PC-3 (cell line): ENCODE measurements at regions not wholly inside any gene's neighbourhood (a gene's known extent, or its start where the extent isn't known, plus 50 kb on each side); places are given as distances from the start of the nearest gene placed in this dataset.

Experiments used
- ATAC-seq: fragments of 200-7000 bp; cut with Tn5 transposase; 2 replicates; pipeline ENCODE4 v1.9.1; 2020; ENCODE audit warnings: mild to moderate bottlenecking, moderate library complexity
- BruUV-seq: library from RNA; stranded (reverse); fragments of 400-500 nt; replicated peaks from 2 replicates; lab custom pipeline; 2021; lab: Mats Ljungman, UMichigan
- CTCF ChIA-PET: fragments of 300-600 bp; sonication (Branson Sonifier 250); formaldehyde crosslinking; loops from one replicate; lab custom pipeline; 2022; ENCODE audit warnings: antibody characterized with exemption; lab: Charles Lee
- POLR2A ChIA-PET: fragments of 300-600 bp; sonication (Branson Sonifier 250); formaldehyde crosslinking; loops from one replicate; lab custom pipeline; 2022; ENCODE audit warnings: antibody characterized with exemption; ENCODE audit not compliant: unreplicated experiment; lab: Charles Lee
- DNase-seq: peaks from one replicate; pipeline ENCODE4 v3.0.0-alpha.2; 2015
- H2AFZ ChIP-seq: fragments of 300-600 bp; sonication (generic); 2 replicates; pipeline ENCODE4 v1.6.0; 2016; ENCODE audit warnings: antibody characterized with exemption, low read length
- H3F3A ChIP-seq: fragments of 300-600 bp; sonication (generic); one replicate; pipeline ENCODE4 v1.6.0; 2017; ENCODE audit warnings: antibody characterized with exemption, low read length, control low read depth, mild to moderate bottlenecking; ENCODE audit not compliant: unreplicated experiment
- H3K27ac ChIP-seq: fragments of 300-600 bp; sonication (generic); 2 replicates; pipeline ENCODE4 v1.5.1; 2016; ENCODE audit warnings: mild to moderate bottlenecking, low read length
- H3K27me3 ChIP-seq: fragments of 300-600 bp; sonication (generic); 2 replicates; pipeline ENCODE4 v1.6.1; 2016; ENCODE audit warnings: low read length, mixed read lengths
- H3K36me3 ChIP-seq: fragments of 300-600 bp; sonication (generic); 2 replicates; pipeline ENCODE4 v1.6.1; 2016; ENCODE audit warnings: low read depth, mixed run types, low read length, mixed read lengths
- H3K4me1 ChIP-seq: fragments of 300-600 bp; sonication (generic); 2 replicates; pipeline ENCODE4 v1.5.1; 2016; ENCODE audit warnings: low read length; ENCODE audit not compliant: insufficient read depth
- H3K4me2 ChIP-seq: fragments of 300-600 bp; sonication (generic); 2 replicates; pipeline ENCODE4 v1.6.0; 2016; ENCODE audit warnings: low read length
- H3K4me3 ChIP-seq: fragments of 300-600 bp; sonication (generic); 2 replicates; pipeline ENCODE4 v1.5.1; 2016; ENCODE audit warnings: mild to moderate bottlenecking, low read length, mixed read lengths
- H3K79me2 ChIP-seq: fragments of 300-600 bp; sonication (generic); 2 replicates; pipeline ENCODE4 v1.6.1; 2017; ENCODE audit warnings: low read length, mixed read lengths
- H3K9ac ChIP-seq: fragments of 300-600 bp; sonication (generic); 2 replicates; pipeline ENCODE4 v1.6.0; 2016; ENCODE audit warnings: mild to moderate bottlenecking, low read length
- H3K9me2 ChIP-seq: fragments of 300-600 bp; sonication (generic); replicated peaks from 2 replicates; pipeline ENCODE4 v1.6.1; 2016; ENCODE audit warnings: mixed run types, low read length, mixed read lengths
- H3K9me3 ChIP-seq: fragments of 300-600 bp; sonication (generic); 2 replicates; pipeline ENCODE4 v1.6.1; 2016; ENCODE audit warnings: low read length, mixed read lengths
- H4K20me1 ChIP-seq: fragments of 300-600 bp; sonication (generic); 2 replicates; pipeline ENCODE4 v1.6.1; 2016; ENCODE audit warnings: low read length, mixed read lengths
- CTCF ChIP-seq: fragments of 300-600 bp; sonication (generic); conservative IDR thresholded peaks from 2 replicates; pipeline ENCODE4 v1.5.1; 2017; ENCODE audit warnings: antibody characterized with exemption, low read depth, mild to moderate bottlenecking, low read length
- EZH2 ChIP-seq: fragments of 300-600 bp; sonication (generic); IDR thresholded peaks from one replicate; pipeline ENCODE4 v1.6.1; 2017; ENCODE audit warnings: antibody characterized with exemption, mild to moderate bottlenecking, low read length; ENCODE audit not compliant: unreplicated experiment
- EZH2phosphoT487 ChIP-seq: fragments of 300-600 bp; sonication (generic); IDR thresholded peaks from 2 replicates; pipeline ENCODE4 v1.6.1; 2018; ENCODE audit warnings: mild to moderate bottlenecking, antibody characterized with exemption, low read length, borderline replicate concordance
- intact Hi-C: fragments of 100-400 bp; cut with micrococcal nuclease; formaldehyde crosslinking; loops from 2 replicates; pipeline ENCODE4 v1.9.0; 2023

DNA sequence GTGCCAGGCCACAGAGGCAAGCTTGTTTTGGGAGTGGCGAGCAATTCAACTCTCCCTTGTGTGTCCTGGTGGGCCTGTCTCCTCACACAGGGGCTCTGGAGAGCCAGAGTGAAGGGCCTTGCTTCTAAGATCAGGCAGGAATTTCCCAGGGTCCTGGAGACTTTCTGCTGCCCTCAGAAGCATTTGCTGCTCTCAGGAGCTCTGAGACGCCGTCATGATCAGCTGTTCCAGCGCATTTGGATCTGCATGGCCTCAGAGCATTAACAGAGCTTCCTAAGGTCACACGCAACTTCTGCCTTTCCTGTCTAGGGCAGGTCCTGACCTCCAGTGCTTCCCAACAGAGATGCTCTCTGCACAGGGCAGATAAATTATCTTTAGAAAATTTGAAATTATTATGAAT is 52.2 kb upstream of the C10orf90 start:
- Histone ChIP-seq H3K27me3 (peaks cover 8% of the 10 kb centered on the region), H3K4me1 (no peaks in the 10 kb centered on the region), H3F3A (no peaks in the 10 kb centered on the region), H2AFZ (no peak overlapping the region), H4K20me1 (no peaks in the 10 kb centered on the region), H3K4me3 (no peak overlapping the region), H3K9ac (no peak overlapping the region), H3K36me3 (no peaks in the 10 kb centered on the region), H3K4me2 (no peak overlapping the region), H3K27ac (no peak overlapping the region), H3K9me2 (no peaks in the 10 kb centered on the region), H3K79me2 (no peaks in the 10 kb centered on the region), H3K9me3 (no peaks in the 10 kb centered on the region)
- CTCF ChIA-PET = no interaction called here
- intact Hi-C loops = no loop called here
- DNase-seq (no peak), ATAC-seq (no peak)
- POLR2A ChIA-PET = no interaction called here
- BruUV-seq = no TSS peak
- TF ChIP-seq CTCF (no peak), EZH2phosphoT487 (no peak)

DNA sequence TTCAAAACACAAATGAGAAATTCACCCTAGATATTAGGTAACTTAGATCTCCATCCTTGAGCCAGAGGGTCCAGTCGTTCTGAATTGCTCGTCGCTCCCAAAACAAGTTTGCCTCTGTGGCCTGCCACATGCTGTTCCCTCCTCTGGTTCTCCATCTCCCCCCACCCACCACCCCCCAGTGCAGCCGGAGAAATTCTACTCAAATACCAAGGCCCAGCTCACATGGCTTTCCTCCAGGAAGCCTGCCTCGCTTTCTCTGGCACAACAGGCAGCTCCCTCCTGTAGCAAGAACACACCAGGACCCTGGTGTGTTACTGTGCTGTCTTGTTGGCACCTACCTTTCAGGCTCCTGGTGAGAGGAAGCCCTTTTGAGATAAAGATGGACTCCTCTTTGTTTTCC is 52.7 kb upstream of the C10orf90 start:
- BruUV-seq = no TSS peak

GRCh38 chr10:126729314-126729870 is 58.9 kb upstream of the C10orf90 start:
- no peaks in the 10 kb centered on the region for H4K20me1 ChIP-seq
- no peaks in the 10 kb centered on the region for H3K9me3 ChIP-seq
- H3K36me3 ChIP-seq = no peaks in the 10 kb centered on the region
- CTCF ChIA-PET = interaction anchor here (0.6 kb wide), 1 partner anchor 182 kb away, joined by 5 read pairs; no protein-coding TSS in a partner anchor
- H2AFZ ChIP-seq = no peak overlapping the region
- H3K4me3 ChIP-seq = no peak overlapping the region
- DNase-seq = no peak
- intact Hi-C loops = no loop called here
- ATAC-seq = no peak
- H3K4me2 ChIP-seq = no peak overlapping the region
- H3K79me2 ChIP-seq = no peaks in the 10 kb centered on the region
- H3K9me2 ChIP-seq = no peaks in the 10 kb centered on the region
- BruUV-seq = no TSS peak
- H3F3A ChIP-seq = no peaks in the 10 kb centered on the region
- H3K9ac ChIP-seq = no peak overlapping the region
- TF ChIP-seq EZH2 (no peak), EZH2phosphoT487 (no peak), CTCF (no peak)
- H3K27ac ChIP-seq = no peak overlapping the region
- H3K4me1 ChIP-seq = no peaks in the 10 kb centered on the region
- H3K27me3 ChIP-seq = no peaks in the 10 kb centered on the region
- POLR2A ChIA-PET = no interaction called here

More for the DNA sequence above, 52.7 kb upstream of the C10orf90 start:
- Histone ChIP-seq H3K4me2 (no peak overlapping the region), H3K79me2 (no peaks in the 10 kb centered on the region), H4K20me1 (no peaks in the 10 kb centered on the region), H3K36me3 (no peaks in the 10 kb centered on the region), H3K9me2 (no peaks in the 10 kb centered on the region), H2AFZ (no peak overlapping the region), H3K9me3 (no peaks in the 10 kb centered on the region), H3K27ac (no peak overlapping the region), H3K27me3 (peaks cover 4% of the 10 kb centered on the region), H3F3A (no peaks in the 10 kb centered on the region), H3K9ac (no peak overlapping the region), H3K4me1 (no peaks in the 10 kb centered on the region), H3K4me3 (no peak overlapping the region)
- ATAC-seq (no peak), DNase-seq (no peak)
- TF ChIP-seq EZH2phosphoT487 (no peak), EZH2 (no peak), CTCF (no peak)
- intact Hi-C loops = no loop called here
- ChIA-PET CTCF (no interaction called here), POLR2A (no interaction called here)
